GM19025 (cell line): ENCODE measurements at regions not wholly inside any gene's neighbourhood (a gene's known extent, or its start where the extent isn't known, plus 50 kb on each side); places are given as distances from the start of the nearest gene placed in this dataset.
"Not testable (repeated sequence)": the region's sequence is repeated elsewhere in the genome, so short reads cannot be mapped to it uniquely, and the experiment has no call there.

Experiments
- ATAC-seq: cut with Tn5 transposase; IDR thresholded peaks from one replicate; pipeline ENCODE4 v1.9.1; 2021; ENCODE audit warnings: mild to moderate bottlenecking, low read depth, moderate library complexity; ENCODE audit not compliant: unreplicated experiment

- no peak for ATAC-seq
Observed at GRCh38 chr4:175033162-175033561, 115.0 kb downstream of the ADAM29 start.

- ATAC-seq = no peak
Observed at GRCh38 chr4:175034007-175034406, 115.8 kb downstream of the ADAM29 start.

- no peak for ATAC-seq
Observed at GRCh38 chr4:175034986-175035705, 117.0 kb downstream of the ADAM29 start.

GRCh38 chr4:175035905-175036304 is 117.7 kb downstream of the ADAM29 start:
- ATAC-seq = no peak

- ATAC-seq = no peak
Observed at GRCh38 chr4:175048111-175048784, 130.1 kb downstream of the ADAM29 start.

- ATAC-seq = no peak
Observed at GRCh38 chr4:175048906-175049305, 130.7 kb downstream of the ADAM29 start.

- no peak for ATAC-seq
Observed at GRCh38 chr4:175051974-175052373, 133.8 kb downstream of the ADAM29 start.

- ATAC-seq = no peak
Observed at GRCh38 chr4:175054980-175055379, 136.8 kb downstream of the ADAM29 start.

- ATAC-seq = no peak
Observed at GRCh38 chr4:175062183-175062592, 144.0 kb downstream of the ADAM29 start.

GRCh38 chr4:175065228-175065627 is 147.1 kb downstream of the ADAM29 start:
- ATAC-seq = no peak

GRCh38 chr4:175066923-175067627 is 148.9 kb downstream of the ADAM29 start:
- no peak for ATAC-seq

GRCh38 chr4:175068266-175068665 is 150.1 kb downstream of the ADAM29 start:
- ATAC-seq = no peak

GRCh38 chr4:175070444-175070843 is 152.3 kb downstream of the ADAM29 start:
- no peak for ATAC-seq

- ATAC-seq = no peak
Observed at GRCh38 chr4:175071123-175071522, 153.0 kb downstream of the ADAM29 start.

GRCh38 chr4:175087145-175087544 is 169.0 kb downstream of the ADAM29 start:
- ATAC-seq = no peak

- no peak for ATAC-seq
Observed at GRCh38 chr4:175090116-175090515, 172.0 kb downstream of the ADAM29 start.

- no peak for ATAC-seq
Observed at GRCh38 chr4:175091649-175092048, 173.5 kb downstream of the ADAM29 start.

GRCh38 chr4:175092114-175092513 is 174.0 kb downstream of the ADAM29 start:
- no peak for ATAC-seq

GRCh38 chr4:175093055-175093454 is 174.9 kb downstream of the ADAM29 start:
- not testable (repeated sequence) for ATAC-seq

GRCh38 chr4:175103403-175103802 is 185.2 kb downstream of the ADAM29 start:
- ATAC-seq = no peak

- no peak for ATAC-seq
Observed at GRCh38 chr4:175106301-175106700, 188.1 kb downstream of the ADAM29 start.
